Suprapubic skin (tissue), 4 donors: ENCODE measurements at regions not wholly inside any gene's neighbourhood (a gene's known extent, or its start where the extent isn't known, plus 50 kb on each side); places are given as distances from the start of the nearest gene placed in this dataset.

Source experiments
- EP300 ChIP-seq: sonication (generic); formaldehyde crosslinking; IDR thresholded peaks from one replicate; pipeline ENCODE4 v1.6.1; 2017; ENCODE audit warnings: antibody characterized with exemption
- POLR2A ChIP-seq, 2 donors: fragments of 450-650 bp; IDR thresholded peaks; one replicate each; pipeline ENCODE4 v1.6.1; 2017; ENCODE audit warnings: antibody characterized with exemption in 2 of 2, mild to moderate bottlenecking in 2 of 2, moderate library complexity in 2 of 2
- POLR2AphosphoS5 ChIP-seq, 3 donors: sonication (generic); formaldehyde crosslinking; IDR thresholded peaks; one replicate each; pipeline ENCODE4 v1.6.1; 2017; ENCODE audit warnings: antibody characterized with exemption in 3 of 3
- TF ChIP-seq, protein P1 (sequence below), 2 donors: fragments of 200-600 bp in 1 of 2; fragments of 450-650 bp in 1 of 2; sonication (generic) in 1 of 2; IDR thresholded peaks; one replicate each; pipeline ENCODE4 v1.5.1; 2016 to 2019; ENCODE audit warnings: antibody characterized with exemption in 2 of 2, mild to moderate bottlenecking in 1 of 2, moderate library complexity in 1 of 2

GRCh38 chr4:129326571-129327460 is 230.9 kb downstream of the C4orf33 start:
- no peak for TF ChIP-seq POLR2A (IDR thresholded peaks at IDR 0.05)
- TF ChIP-seq, protein P1, sequence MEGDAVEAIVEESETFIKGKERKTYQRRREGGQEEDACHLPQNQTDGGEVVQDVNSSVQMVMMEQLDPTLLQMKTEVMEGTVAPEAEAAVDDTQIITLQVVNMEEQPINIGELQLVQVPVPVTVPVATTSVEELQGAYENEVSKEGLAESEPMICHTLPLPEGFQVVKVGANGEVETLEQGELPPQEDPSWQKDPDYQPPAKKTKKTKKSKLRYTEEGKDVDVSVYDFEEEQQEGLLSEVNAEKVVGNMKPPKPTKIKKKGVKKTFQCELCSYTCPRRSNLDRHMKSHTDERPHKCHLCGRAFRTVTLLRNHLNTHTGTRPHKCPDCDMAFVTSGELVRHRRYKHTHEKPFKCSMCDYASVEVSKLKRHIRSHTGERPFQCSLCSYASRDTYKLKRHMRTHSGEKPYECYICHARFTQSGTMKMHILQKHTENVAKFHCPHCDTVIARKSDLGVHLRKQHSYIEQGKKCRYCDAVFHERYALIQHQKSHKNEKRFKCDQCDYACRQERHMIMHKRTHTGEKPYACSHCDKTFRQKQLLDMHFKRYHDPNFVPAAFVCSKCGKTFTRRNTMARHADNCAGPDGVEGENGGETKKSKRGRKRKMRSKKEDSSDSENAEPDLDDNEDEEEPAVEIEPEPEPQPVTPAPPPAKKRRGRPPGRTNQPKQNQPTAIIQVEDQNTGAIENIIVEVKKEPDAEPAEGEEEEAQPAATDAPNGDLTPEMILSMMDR (IDR thresholded peaks at IDR 0.05): no peak
- TF ChIP-seq POLR2AphosphoS5 (IDR thresholded peaks at IDR 0.05): no peak
- TF ChIP-seq EP300: no peak
